Tibial artery (tissue), 4 donors: ENCODE measurements at regions not wholly inside any gene's neighbourhood (a gene's known extent, or its start where the extent isn't known, plus 50 kb on each side); places are given as distances from the start of the nearest gene placed in this dataset.

ENCODE experiments used
- DNase-seq, 2 donors: peaks; one replicate each; pipeline ENCODE4 v3.0.0-alpha.2; 2019
- H3K27ac ChIP-seq, 2 donors: fragments of 200-600 bp; sonication (generic) in 1 of 2; 1 replicate in 1 of 2; 2 replicates in 1 of 2; pipeline ENCODE4 v1.5.1; 2018 to 2019; ENCODE audit warnings: mild to moderate bottlenecking in 1 of 2
- H3K27me3 ChIP-seq, 2 donors: fragments of 200-600 bp; sonication (generic) in 1 of 2; one replicate each; pipeline versions ENCODE4 v1.5.1 to v1.6.0; 2016 to 2019
- H3K36me3 ChIP-seq, 3 donors: fragments of 200-600 bp; sonication (generic) in 2 of 3; one replicate each; pipeline ENCODE4 v1.5.1; 2016 to 2019; ENCODE audit warnings: mild to moderate bottlenecking in 2 of 3
- H3K4me1 ChIP-seq, 4 donors: fragments of 200-600 bp; sonication (generic) in 2 of 4; 1 replicate in 3 of 4; 2 replicates in 1 of 4; pipeline ENCODE4 v1.5.1; 2016 to 2019
- H3K4me3 ChIP-seq, 2 donors: fragments of 200-600 bp; sonication (generic) in 1 of 2; 1 replicate in 1 of 2; 2 replicates in 1 of 2; pipeline ENCODE4 v1.5.1; 2018 to 2019; ENCODE audit warnings: mild to moderate bottlenecking in 2 of 2
- H3K9me3 ChIP-seq, 3 donors: fragments of 200-600 bp; sonication (generic) in 1 of 3; one replicate each; pipeline ENCODE4 v1.5.1; 2016 to 2019
- intact Hi-C: fragments of 100-400 bp; cut with DNase I; formaldehyde crosslinking; loops from one replicate; pipeline ENCODE4 v1.15.0; 2023; ENCODE audit warnings: low total_unique reads
- TF ChIP-seq, protein P1 (sequence below), 2 experiments: fragments of 200-600 bp in 1 of 2; fragments of 450-650 bp in 1 of 2; IDR thresholded peaks; one replicate each; pipeline ENCODE4 v1.5.1; 2017 to 2019; ENCODE audit warnings: antibody characterized with exemption in 2 of 2, mild to moderate bottlenecking in 1 of 2, moderate library complexity in 1 of 2

GRCh38 chr5:99398976-99399375 lies 470.2 kb upstream of the CHD1 start:
- TF ChIP-seq, protein P1, sequence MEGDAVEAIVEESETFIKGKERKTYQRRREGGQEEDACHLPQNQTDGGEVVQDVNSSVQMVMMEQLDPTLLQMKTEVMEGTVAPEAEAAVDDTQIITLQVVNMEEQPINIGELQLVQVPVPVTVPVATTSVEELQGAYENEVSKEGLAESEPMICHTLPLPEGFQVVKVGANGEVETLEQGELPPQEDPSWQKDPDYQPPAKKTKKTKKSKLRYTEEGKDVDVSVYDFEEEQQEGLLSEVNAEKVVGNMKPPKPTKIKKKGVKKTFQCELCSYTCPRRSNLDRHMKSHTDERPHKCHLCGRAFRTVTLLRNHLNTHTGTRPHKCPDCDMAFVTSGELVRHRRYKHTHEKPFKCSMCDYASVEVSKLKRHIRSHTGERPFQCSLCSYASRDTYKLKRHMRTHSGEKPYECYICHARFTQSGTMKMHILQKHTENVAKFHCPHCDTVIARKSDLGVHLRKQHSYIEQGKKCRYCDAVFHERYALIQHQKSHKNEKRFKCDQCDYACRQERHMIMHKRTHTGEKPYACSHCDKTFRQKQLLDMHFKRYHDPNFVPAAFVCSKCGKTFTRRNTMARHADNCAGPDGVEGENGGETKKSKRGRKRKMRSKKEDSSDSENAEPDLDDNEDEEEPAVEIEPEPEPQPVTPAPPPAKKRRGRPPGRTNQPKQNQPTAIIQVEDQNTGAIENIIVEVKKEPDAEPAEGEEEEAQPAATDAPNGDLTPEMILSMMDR (IDR thresholded peaks at IDR 0.05) = no peak
- no peak overlapping the region for H3K4me3 ChIP-seq
- H3K36me3 ChIP-seq = no peaks in the 10 kb centered on the region
- no peak for DNase-seq
- no peak overlapping the region for H3K27ac ChIP-seq
- H3K4me1 ChIP-seq = no peaks in the 10 kb centered on the region
- peaks cover 0 to 5% (median 0%) of the 10 kb centered on the region in 3 donors for H3K9me3 ChIP-seq
- intact Hi-C loops = no loop called here
- H3K27me3 ChIP-seq = no peaks in the 10 kb centered on the region

GRCh38 chr5:99386406-99387077 lies 457.7 kb upstream of the CHD1 start:
- H3K27me3 ChIP-seq = no peaks in the 10 kb centered on the region
- TF ChIP-seq, protein P1 (IDR thresholded peaks at IDR 0.05) = no peak
- DNase-seq = no peak
- H3K27ac ChIP-seq = no peak overlapping the region
- no peaks in the 10 kb centered on the region for H3K4me1 ChIP-seq
- no peak overlapping the region for H3K4me3 ChIP-seq
- H3K36me3 ChIP-seq = no peaks in the 10 kb centered on the region
- no peaks in the 10 kb centered on the region for H3K9me3 ChIP-seq
- intact Hi-C loops = no loop called here

GRCh38 chr5:99379187-99379586 lies 450.4 kb upstream of the CHD1 start:
- H3K27me3 ChIP-seq = no peaks in the 10 kb centered on the region
- TF ChIP-seq, protein P1 (IDR thresholded peaks at IDR 0.05) = no peak
- no peaks in the 10 kb centered on the region for H3K9me3 ChIP-seq
- H3K36me3 ChIP-seq = no peaks in the 10 kb centered on the region
- no peak overlapping the region for H3K27ac ChIP-seq
- H3K4me1 ChIP-seq = no peaks in the 10 kb centered on the region
- intact Hi-C loops = no loop called here
- H3K4me3 ChIP-seq = no peak overlapping the region
- no peak for DNase-seq

GRCh38 chr5:99378443-99378842 lies 449.6 kb upstream of the CHD1 start:
- no peak for DNase-seq
- Histone ChIP-seq H3K36me3 (no peaks in the 10 kb centered on the region), H3K9me3 (no peaks in the 10 kb centered on the region), H3K27ac (no peak overlapping the region), H3K4me1 (no peaks in the 10 kb centered on the region), H3K27me3 (no peaks in the 10 kb centered on the region), H3K4me3 (no peak overlapping the region)
- TF ChIP-seq, protein P1 (IDR thresholded peaks at IDR 0.05) = no peak
- intact Hi-C loops = no loop called here

DNA sequence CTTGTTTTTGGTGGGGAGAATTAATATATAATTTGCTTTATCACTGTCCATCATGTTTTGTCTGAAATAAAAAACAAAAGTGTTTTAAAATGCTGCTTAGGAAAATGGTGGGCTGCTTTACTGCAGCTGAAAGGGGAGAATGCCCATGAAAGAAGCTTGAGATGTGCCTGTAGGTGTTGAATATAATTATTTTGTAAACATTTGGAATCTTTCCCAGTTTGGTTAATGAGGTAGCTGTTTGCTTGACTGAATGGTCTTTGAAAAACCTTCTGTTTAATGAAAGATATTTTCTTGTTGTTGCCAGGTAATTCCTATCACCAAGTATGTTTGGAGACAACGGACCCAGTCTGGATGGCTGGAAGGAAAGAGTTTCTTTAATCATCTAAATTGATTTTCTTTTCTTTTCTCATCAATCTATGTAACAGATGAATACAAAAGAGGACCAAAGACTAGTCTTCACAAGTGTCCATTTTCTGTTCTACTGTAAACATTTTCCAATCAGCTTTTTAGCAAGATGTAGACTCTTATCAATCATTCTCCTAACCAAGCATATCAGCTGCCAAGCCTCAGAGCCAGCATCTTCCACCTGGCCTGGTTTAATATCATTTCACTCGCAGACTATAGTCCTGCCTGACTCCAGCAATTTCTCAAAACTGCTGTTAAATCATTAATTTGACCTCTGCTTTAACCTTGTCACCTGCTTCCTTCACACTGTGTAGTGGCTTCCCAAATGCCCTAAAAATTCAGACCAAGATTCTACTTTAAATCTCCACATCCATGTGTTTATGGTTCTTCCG lies 441.2 kb upstream of the CHD1 start:
- no peaks in the 10 kb centered on the region for H3K36me3 ChIP-seq
- TF ChIP-seq, protein P1 (IDR thresholded peaks at IDR 0.05) = no peak
- no peaks in the 10 kb centered on the region for H3K27me3 ChIP-seq
- no peaks in the 10 kb centered on the region for H3K4me1 ChIP-seq
- no peak for DNase-seq
- no peak overlapping the region for H3K4me3 ChIP-seq
- intact Hi-C loops = no loop called here
- H3K27ac ChIP-seq = no peak overlapping the region
- no peaks in the 10 kb centered on the region for H3K9me3 ChIP-seq
